ENCODE measurements at regions not wholly inside any gene's neighbourhood (a gene's known extent, or its start where the extent isn't known, plus 50 kb on each side); places are given as distances from the start of the nearest gene placed in this dataset.

GRCh38 chr3:63130625-63131024 is 147.5 kb upstream of the SYNPR start:
- no peak for TF ChIP-seq CTCF (IDR thresholded peaks at IDR 0.05; ENCODE audit: low read depth, low read length)
- TF ChIP-seq EZH2phosphoT487 (IDR thresholded peaks at IDR 0.05; ENCODE audit: low read depth), result no peak

Data from OCI-LY3 (cell line).